Left forelimb (tissue), 1 donor: ENCODE measurements at regions not wholly inside any gene's neighbourhood (a gene's known extent, or its start where the extent isn't known, plus 50 kb on each side); places are given as distances from the start of the nearest gene placed in this dataset.
"Not testable (repeated sequence)": the region's sequence is repeated elsewhere in the genome, so short reads cannot be mapped to it uniquely, and the experiment has no call there.

Experiments
- DNase-seq: peaks from one replicate; pipeline ENCODE4 v3.0.0-alpha.2; 2018; ENCODE audit warnings: low spot score

- DNase-seq, result no peak
Measured at GRCh38 chr12:60501124-60501729, 905.4 kb downstream of the SLC16A7 start.

- no peak for DNase-seq
Measured at GRCh38 chr12:60522684-60523400, 927.0 kb downstream of the SLC16A7 start.

GRCh38 chr12:60529261-60529660, 933.4 kb downstream of the SLC16A7 start:
- DNase-seq, result no peak

- no peak for DNase-seq
Measured at GRCh38 chr12:60529723-60530122, 933.9 kb downstream of the SLC16A7 start.

GRCh38 chr12:60535363-60535762, 939.5 kb downstream of the SLC16A7 start:
- no peak for DNase-seq

- no peak for DNase-seq
Measured at GRCh38 chr12:60539592-60539991, 943.8 kb downstream of the SLC16A7 start.

- no peak for DNase-seq
Measured at GRCh38 chr12:60568914-60569313, 973.1 kb downstream of the SLC16A7 start.

- no peak for DNase-seq
Measured at GRCh38 chr12:60577607-60578006, 981.8 kb downstream of the SLC16A7 start.

GRCh38 chr12:60587664-60588063, 991.8 kb downstream of the SLC16A7 start:
- not testable (repeated sequence) for DNase-seq

GRCh38 chr12:60594035-60594711, 998.3 kb downstream of the SLC16A7 start:
- no peak for DNase-seq

GRCh38 chr12:60602601-60603000, 1006.8 kb downstream of the SLC16A7 start:
- no peak for DNase-seq

GRCh38 chr12:60603475-60603874, 1007.6 kb downstream of the SLC16A7 start:
- not testable (repeated sequence) for DNase-seq

- no peak for DNase-seq
Measured at GRCh38 chr12:60616400-60616799, 1020.6 kb downstream of the SLC16A7 start.

GRCh38 chr12:60630796-60631195, 1035.0 kb downstream of the SLC16A7 start:
- no peak for DNase-seq

GRCh38 chr12:60644076-60644475, 1048.2 kb downstream of the SLC16A7 start:
- no peak for DNase-seq

- DNase-seq, result no peak
Measured at GRCh38 chr12:60666895-60667294, 1071.1 kb downstream of the SLC16A7 start.

GRCh38 chr12:60672949-60673348, 1077.1 kb downstream of the SLC16A7 start:
- DNase-seq, result no peak

- no peak for DNase-seq
Measured at GRCh38 chr12:60684988-60685655, 1089.3 kb downstream of the SLC16A7 start.

- DNase-seq, result no peak
Measured at GRCh38 chr12:60689137-60689536, 1093.3 kb downstream of the SLC16A7 start.

GRCh38 chr12:60693019-60693626, 1097.3 kb downstream of the SLC16A7 start:
- no peak for DNase-seq

GRCh38 chr12:60704171-60704914, 1108.5 kb downstream of the SLC16A7 start:
- no peak for DNase-seq
